Stimulated activated CD8-positive, alpha-beta memory T cell treated with anti-CD3 and anti-CD28 coated beads, Interleukin-15, amount 100 ng/mL, for 1 hour (primary cell): ENCODE measurements at regions not wholly inside any gene's neighbourhood (a gene's known extent, or its start where the extent isn't known, plus 50 kb on each side); places are given as distances from the start of the nearest gene placed in this dataset.
"Not testable (repeated sequence)": the region's sequence is repeated elsewhere in the genome, so short reads cannot be mapped to it uniquely, and the experiment has no call there.

Source experiments
- DNase-seq: peaks from one replicate; pipeline ENCODE4 v3.0.0-alpha.2; 2020; ENCODE audit warnings: low read depth

GRCh38 chr3:107942244-107942643, 148.6 kb downstream of the CD47 start:
- DNase-seq: no peak

GRCh38 chr3:107939691-107940442, 151.0 kb downstream of the CD47 start:
- no peak for DNase-seq

- no peak for DNase-seq
Observed at GRCh38 chr3:107938143-107938542, 152.7 kb downstream of the CD47 start.

DNA sequence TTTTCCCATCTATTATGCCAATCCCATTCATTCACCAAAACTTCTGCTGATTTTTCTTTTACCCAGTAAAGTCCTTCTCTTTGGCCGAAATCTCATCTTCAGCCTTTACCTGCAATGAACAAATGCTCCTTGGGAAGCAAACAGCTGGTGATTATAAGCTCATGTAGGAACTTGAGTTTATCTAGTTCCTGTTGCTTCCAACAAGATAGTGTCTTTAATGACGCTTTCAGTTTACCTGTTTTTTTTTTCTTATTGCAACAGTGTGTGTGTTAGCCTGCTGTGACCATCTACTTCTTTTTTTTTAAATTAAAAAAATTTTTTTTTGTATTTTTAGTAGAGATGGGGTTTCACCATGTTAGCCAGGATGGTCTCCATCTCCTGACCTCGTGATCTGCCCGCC, 156.0 kb downstream of the CD47 start:
- no peak for DNase-seq

- no peak for DNase-seq
Observed at GRCh38 chr3:107933450-107933849, 157.4 kb downstream of the CD47 start.

DNA sequence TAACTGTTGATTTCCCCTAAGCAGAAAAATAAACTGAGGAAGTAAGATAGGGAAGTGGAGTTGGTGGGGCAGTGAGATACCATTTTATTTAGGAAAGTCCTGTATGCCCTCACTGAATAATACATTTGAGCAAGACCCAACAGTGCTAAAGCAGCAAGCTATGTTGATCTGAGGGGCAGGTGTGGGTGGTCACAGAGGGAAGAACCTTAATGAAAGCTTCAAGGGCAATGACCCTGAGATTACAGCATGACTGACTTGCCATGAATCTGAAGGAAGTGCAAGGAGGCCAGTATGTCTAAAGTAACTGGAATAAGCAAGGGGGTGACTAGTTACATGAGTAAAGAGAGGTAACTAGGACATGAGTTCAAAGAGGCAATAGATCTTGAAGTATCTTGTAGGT, 159.5 kb downstream of the CD47 start:
- no peak for DNase-seq

- DNase-seq: no peak
Observed at GRCh38 chr3:107929088-107929487, 161.7 kb downstream of the CD47 start.

- no peak for DNase-seq
Observed at GRCh38 chr3:107928084-107928445, 162.8 kb downstream of the CD47 start.

- peak; percentile 44 for DNase-seq
Observed at GRCh38 chr3:107927361-107928083, 163.3 kb downstream of the CD47 start.

DNA sequence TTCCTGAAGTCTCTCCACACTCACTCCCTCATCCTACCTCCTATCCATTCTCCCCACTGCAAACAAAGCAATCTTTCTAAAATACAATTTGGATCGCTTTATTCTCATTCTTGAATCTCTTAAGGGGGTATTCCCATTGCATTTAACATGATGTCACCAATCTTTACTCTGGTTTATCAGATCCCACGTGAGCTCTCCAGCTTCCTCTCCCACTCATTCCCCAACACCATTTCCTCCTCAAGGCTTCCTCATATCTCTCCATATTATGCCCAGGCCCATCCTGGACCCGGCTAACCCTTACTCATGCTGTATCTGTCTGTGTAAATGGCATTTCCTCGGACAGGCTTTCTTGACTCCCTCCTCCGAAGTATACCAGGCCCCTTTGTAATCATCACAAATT, 165.0 kb downstream of the CD47 start:
- no peak for DNase-seq

GRCh38 chr3:107921038-107921437, 169.8 kb downstream of the CD47 start:
- no peak for DNase-seq

DNA sequence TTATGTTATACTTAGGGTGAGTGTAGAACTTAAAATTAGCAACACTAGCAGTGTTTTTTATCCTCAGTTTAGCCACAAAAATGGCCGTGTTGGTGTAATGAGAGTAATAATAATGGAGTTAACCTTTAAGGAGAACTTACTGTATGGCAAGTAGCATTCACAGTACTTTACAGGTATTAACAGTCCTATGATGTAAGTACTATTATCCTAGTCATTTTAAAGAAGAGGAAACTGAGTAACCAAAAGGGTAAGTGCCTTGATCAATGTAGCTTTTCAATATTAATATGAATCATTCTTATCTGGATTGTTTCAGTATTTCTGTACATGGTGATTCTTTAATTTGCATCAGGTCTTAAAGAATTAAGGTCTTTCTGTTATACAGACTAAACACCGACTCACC, 170.3 kb downstream of the CD47 start:
- DNase-seq: no peak

DNA sequence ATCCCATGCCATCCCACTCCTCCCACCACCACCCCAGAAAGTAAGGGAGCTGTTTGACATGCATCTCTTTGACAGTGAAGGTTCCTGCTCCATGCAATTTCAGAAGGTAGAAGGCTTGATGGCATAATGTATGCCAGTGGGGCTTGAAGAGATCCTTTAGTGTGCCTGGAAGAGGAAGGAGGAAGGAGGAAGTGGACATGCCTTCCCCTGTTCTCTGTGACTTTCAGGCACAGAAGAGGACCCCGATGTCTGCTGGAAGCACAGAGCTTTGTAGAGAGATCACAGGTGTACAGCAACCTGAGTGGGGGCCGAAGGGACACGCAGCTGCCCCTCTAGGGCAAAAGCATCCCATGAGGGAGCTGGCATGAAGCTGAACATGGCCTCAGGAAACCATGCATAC, 171.6 kb downstream of the CD47 start:
- DNase-seq: no peak

- DNase-seq: no peak
Observed at GRCh38 chr3:107916171-107916570, 174.7 kb downstream of the CD47 start.

- DNase-seq: no peak
Observed at GRCh38 chr3:107915706-107916105, 175.1 kb downstream of the CD47 start.

DNA sequence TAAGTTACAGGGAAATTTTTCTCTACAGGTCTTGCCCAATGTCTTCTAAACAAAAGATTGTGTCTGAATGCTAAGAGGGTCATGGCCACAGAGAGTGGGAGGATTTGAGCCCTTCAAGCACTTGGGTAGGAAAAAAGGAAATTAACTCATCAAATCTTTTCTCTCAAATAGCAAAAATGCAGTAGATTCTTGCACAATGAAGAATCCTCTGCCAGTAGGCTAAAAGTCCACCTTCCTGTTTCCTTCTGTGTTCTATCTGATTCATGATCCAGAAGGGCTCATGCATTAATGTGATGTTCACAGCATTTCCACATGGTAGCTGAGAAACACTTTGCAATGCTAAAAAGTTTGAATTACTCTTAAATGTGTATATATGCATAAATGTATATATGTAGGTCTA, 177.1 kb downstream of the CD47 start:
- DNase-seq: no peak

DNA sequence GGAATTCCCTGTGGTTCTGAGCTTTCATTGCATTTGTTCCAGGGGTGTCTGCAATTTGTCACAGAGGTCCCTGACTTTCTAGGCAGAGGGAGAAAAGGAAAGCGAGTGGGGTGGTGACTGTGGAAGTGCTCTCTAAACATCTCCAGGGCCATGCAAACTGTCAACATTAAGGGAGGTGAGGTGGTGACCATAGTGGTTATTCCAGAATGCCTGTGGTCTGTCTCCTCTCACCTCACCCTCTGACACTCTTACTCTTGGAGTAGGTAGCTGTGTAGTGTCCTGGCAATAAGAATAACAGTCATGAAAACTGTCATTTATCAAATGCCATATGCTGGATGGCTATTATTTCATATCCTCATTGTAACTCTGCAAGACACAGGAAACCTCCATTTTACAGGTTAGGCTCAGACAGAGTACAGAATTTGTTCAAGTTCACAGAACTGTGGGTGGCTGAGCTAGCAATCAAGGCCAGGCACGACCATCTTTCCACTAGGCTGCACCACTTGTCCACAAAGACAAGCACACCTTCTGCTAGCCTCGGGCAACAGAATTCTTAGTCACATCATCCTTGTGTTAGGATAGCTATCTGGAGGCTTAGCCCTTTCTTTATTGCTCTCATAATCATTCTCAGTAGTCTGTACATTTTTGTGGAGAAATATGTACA, 179.4 kb downstream of the CD47 start:
- no peak for DNase-seq

GRCh38 chr3:107910713-107911259, 180.0 kb downstream of the CD47 start:
- no peak for DNase-seq

DNA sequence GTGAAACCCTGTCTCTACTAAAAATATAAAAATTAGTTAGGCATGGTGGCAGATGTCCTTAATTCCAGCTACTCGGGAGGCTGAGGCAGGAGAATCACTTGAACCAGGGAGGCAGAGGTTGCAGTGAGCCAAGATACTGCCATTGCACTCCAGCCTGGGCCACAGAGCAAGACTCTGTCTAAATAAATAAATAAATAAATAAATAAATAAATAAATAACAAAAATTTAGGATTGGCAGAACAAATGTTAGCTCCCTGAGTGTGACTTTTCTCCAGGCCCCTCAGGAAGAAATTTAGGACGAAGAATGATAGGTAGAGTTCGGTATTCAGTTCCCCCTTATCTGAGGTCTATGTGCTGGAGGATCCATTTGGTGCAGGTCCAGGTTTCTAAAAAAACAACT, 181.2 kb downstream of the CD47 start:
- DNase-seq: not testable (repeated sequence)

DNA sequence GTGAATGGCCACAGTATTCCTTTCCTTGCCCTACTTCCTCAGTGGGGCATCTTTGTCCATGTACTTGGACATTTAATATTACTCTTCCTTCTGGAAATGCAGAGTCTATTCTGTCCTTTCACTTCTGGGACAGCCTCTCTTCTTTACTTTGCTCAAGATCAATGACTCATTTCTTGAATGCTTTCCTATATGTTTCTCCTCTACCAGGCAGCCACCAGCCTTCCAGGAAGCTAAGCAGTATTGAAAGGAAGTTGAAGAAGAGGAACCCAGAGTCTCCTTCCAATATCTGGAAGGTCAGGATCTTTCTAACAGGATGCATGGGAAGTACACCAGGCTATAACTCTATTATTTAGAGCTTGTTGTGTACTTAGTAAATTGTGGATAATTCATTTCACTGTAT, 182.8 kb downstream of the CD47 start:
- DNase-seq: no peak

DNA sequence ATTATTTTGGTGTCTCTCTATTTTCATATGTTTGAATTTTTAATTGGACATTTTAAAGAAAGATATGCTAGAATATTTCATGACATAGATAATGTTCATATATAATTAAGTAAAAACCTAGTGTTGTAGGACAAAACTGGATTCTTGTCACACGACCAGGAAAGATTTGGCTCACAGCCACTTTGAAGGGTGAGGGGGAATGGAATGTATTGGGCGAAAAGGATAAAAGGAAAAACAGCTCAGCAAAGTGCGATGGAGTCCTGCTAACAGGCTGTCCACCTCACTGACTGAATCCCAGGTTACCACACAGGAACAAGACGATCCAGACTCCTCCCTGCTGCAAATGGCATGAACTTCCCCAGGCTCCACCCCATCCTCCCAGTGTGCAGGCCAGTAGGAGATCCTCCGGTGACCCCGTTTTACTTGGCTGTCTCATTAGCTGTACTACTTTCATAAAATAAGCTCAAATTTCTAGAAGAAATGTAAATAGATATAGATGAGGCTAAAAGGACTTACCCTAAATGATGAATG, 186.2 kb downstream of the CD47 start:
- DNase-seq: no peak

DNA sequence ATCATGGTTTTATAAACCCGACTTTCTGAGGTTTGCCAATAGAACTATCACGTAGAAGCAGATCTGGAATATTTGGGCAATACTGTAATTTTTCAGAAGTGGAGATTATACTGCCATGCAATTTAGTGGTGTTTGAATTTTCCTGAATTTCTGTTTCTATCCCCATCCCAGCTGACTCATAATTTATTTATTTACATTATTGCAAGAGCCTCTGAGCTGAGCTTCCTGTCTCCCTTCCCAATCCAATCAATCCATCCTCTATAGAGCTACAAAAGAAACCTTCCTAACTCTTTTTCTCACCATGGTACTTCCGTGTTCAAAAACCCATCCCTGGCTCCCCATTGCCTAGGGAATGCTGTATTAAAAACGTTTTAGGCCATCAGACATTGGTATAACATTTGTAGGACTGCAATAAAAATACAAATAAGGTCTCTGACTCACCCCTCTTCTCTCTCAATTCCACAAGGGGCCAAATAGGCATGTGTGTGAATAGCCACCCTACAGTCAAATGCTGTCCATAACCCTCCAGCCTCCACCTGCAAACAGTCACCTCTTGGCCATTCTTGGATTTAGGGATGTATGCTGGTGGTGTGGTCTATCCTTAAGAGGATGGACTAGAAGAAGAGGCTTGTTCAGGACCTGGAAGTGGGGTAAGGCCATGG, 190.7 kb downstream of the CD47 start:
- DNase-seq: no peak
